Ovary (tissue), 3 donors: ENCODE measurements at regions not wholly inside any gene's neighbourhood (a gene's known extent, or its start where the extent isn't known, plus 50 kb on each side); places are given as distances from the start of the nearest gene placed in this dataset.

Experiments
- CTCF ChIP-seq, 3 donors: fragments of 450-650 bp in 2 of 3; fragments of 200-600 bp in 1 of 3; IDR thresholded peaks; one replicate each; pipeline versions ENCODE4 v1.5.1 to v1.8.0; 2016 to 2022; ENCODE audit warnings: antibody characterized with exemption in 3 of 3, mild to moderate bottlenecking in 1 of 3
- POLR2A ChIP-seq: fragments of 450-650 bp; IDR thresholded peaks from one replicate; pipeline ENCODE4 v1.6.1; 2017; ENCODE audit warnings: antibody characterized with exemption, mild to moderate bottlenecking, moderate library complexity
- donor health status: DM: no; HTN: no; CAD: no.

- no peak for TF ChIP-seq CTCF (IDR thresholded peaks at IDR 0.05)
- no peak for TF ChIP-seq POLR2A
Measured at GRCh38 chr7:79563821-79564522, 110.5 kb upstream of the MAGI2 start.
